Transverse colon (tissue), 3 donors: ENCODE measurements at regions not wholly inside any gene's neighbourhood (a gene's known extent, or its start where the extent isn't known, plus 50 kb on each side); places are given as distances from the start of the nearest gene placed in this dataset.

Experiments
- POLR2A ChIP-seq: fragments of 450-650 bp; IDR thresholded peaks from one replicate; pipeline ENCODE4 v1.6.1; 2016; ENCODE audit warnings: antibody characterized with exemption, mild to moderate bottlenecking, moderate library complexity
- TF ChIP-seq, protein P1 (sequence below), 5 experiments: fragments of 200-600 bp in 3 of 5; fragments of 450-650 bp in 2 of 5; sonication (generic) in 3 of 5; IDR thresholded peaks; 1 replicate in 2 of 5; 2 replicates in 3 of 5; pipeline ENCODE4 v1.5.1; 2016 to 2017; ENCODE audit warnings: antibody characterized with exemption in 5 of 5, inconsistent platforms in 3 of 5, mild to moderate bottlenecking in 2 of 5, moderate library complexity in 1 of 5

DNA sequence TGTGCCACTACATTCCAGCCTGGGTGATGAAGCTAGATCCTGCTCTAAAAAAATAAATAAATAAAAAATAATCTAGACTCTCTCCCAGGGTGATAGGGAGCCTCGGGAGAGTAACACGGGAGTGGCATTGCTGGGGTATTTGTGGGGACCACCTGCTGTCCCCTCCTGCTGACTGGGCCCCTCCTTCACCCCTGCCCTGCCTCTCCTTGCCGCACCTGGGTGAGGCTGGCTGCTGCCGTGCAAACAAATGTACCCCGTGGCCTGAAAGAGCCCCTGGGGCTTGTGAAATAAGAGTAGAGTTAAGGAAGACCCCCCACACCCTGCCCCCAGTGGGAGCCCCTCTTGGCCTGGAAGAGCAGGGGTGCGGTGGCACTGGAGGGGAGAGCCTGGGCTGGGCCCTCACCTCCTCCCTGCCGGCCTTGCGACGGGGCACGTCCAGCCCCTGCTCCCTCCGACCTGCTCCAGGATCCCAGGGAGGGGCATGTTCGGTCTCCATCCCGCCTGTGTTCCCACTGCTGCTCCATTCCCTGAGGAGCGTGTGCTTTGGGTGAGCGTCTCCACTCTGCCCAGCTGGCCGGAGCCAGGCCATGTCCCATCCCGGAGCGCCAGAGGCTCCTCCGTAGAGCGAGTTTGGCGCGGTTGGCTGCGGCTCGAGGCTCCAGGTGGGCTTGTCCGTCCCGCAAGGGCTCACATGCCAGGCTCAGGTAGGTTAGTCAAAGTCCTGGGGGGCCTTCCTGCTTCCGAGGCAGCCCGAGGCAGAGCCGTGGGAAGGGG lies 75.0 kb upstream of the RNU6ATAC start:
- TF ChIP-seq, protein P1, sequence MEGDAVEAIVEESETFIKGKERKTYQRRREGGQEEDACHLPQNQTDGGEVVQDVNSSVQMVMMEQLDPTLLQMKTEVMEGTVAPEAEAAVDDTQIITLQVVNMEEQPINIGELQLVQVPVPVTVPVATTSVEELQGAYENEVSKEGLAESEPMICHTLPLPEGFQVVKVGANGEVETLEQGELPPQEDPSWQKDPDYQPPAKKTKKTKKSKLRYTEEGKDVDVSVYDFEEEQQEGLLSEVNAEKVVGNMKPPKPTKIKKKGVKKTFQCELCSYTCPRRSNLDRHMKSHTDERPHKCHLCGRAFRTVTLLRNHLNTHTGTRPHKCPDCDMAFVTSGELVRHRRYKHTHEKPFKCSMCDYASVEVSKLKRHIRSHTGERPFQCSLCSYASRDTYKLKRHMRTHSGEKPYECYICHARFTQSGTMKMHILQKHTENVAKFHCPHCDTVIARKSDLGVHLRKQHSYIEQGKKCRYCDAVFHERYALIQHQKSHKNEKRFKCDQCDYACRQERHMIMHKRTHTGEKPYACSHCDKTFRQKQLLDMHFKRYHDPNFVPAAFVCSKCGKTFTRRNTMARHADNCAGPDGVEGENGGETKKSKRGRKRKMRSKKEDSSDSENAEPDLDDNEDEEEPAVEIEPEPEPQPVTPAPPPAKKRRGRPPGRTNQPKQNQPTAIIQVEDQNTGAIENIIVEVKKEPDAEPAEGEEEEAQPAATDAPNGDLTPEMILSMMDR (IDR thresholded peaks at IDR 0.05), result no peak
- TF ChIP-seq POLR2A, result no peak
